ENCODE measurements at regions not wholly inside any gene's neighbourhood (a gene's known extent, or its start where the extent isn't known, plus 50 kb on each side); places are given as distances from the start of the nearest gene placed in this dataset.

GRCh38 chr2:15018814-15019213, 386.3 kb downstream of the LRATD1 start:
- no peaks in the 10 kb centered on the region for H3K4me1 ChIP-seq (ENCODE audit: control insufficient read depth in 4 of 4, insufficient read depth in 4 of 4, low read length in 3 of 4)
- no peak overlapping the region for H3K4me3 ChIP-seq (ENCODE audit: low read depth in 1 of 3, low read length in 3 of 3)
- H3K9ac ChIP-seq (ENCODE audit: low read depth in 1 of 2, low read length in 2 of 2): no peak overlapping the region
- WGBS: 56% methylated on average over 1 of the region's 1 CpG
- no peak overlapping the region for H3K27ac ChIP-seq (ENCODE audit: low read depth in 1 of 2, low read length in 2 of 2)
- no peaks in the 10 kb centered on the region for H3K36me3 ChIP-seq (ENCODE audit: control insufficient read depth in 4 of 4, insufficient read depth in 3 of 4, low read depth in 1 of 4, low read length in 3 of 4)
- TF ChIP-seq HNF4G (IDR thresholded peaks at IDR 0.05) (no peak), EGR1 (IDR thresholded peaks at IDR 0.05; ENCODE audit: low read depth in 2 of 2) (no peak), YY1 (IDR thresholded peaks at IDR 0.05) (no peak), RAD21 (IDR thresholded peaks at IDR 0.05) (no peak), HNF4A (conservative IDR thresholded peaks at IDR 0.05) (no peak), FOXA1 (IDR thresholded peaks at IDR 0.05) (no peak), JUND (IDR thresholded peaks at IDR 0.05) (no peak), RXRA (IDR thresholded peaks at IDR 0.05) (no peak), GABPA (IDR thresholded peaks at IDR 0.05 in 1 of 2, conservative IDR thresholded peaks at IDR 0.05 in 1 of 2) (no peak), SP1 (IDR thresholded peaks at IDR 0.05) (no peak), NR2F2 (IDR thresholded peaks at IDR 0.05) (no peak)
- TF ChIP-seq, protein P1, sequence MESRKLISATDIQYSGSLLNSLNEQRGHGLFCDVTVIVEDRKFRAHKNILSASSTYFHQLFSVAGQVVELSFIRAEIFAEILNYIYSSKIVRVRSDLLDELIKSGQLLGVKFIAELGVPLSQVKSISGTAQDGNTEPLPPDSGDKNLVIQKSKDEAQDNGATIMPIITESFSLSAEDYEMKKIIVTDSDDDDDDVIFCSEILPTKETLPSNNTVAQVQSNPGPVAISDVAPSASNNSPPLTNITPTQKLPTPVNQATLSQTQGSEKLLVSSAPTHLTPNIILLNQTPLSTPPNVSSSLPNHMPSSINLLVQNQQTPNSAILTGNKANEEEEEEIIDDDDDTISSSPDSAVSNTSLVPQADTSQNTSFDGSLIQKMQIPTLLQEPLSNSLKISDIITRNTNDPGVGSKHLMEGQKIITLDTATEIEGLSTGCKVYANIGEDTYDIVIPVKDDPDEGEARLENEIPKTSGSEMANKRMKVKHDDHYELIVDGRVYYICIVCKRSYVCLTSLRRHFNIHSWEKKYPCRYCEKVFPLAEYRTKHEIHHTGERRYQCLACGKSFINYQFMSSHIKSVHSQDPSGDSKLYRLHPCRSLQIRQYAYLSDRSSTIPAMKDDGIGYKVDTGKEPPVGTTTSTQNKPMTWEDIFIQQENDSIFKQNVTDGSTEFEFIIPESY (IDR thresholded peaks at IDR 0.05): no peak
- TF ChIP-seq, protein P2, sequence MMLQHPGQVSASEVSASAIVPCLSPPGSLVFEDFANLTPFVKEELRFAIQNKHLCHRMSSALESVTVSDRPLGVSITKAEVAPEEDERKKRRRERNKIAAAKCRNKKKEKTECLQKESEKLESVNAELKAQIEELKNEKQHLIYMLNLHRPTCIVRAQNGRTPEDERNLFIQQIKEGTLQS (IDR thresholded peaks at IDR 0.05): no peak
- H3K27me3 ChIP-seq (ENCODE audit: control insufficient read depth in 4 of 4, insufficient read depth in 4 of 4, low read length in 3 of 4): no peaks in the 10 kb centered on the region
- H3K9me3 ChIP-seq (ENCODE audit: control insufficient read depth in 4 of 4, low read length in 3 of 4): no peaks in the 10 kb centered on the region
- DNase-seq (ENCODE audit: low spot score): no peak

GRCh38 chr2:15023221-15023620, 390.7 kb downstream of the LRATD1 start:
- Histone ChIP-seq H3K9ac (ENCODE audit: low read depth in 1 of 2, low read length in 2 of 2) (no peak overlapping the region), H3K36me3 (ENCODE audit: control insufficient read depth in 4 of 4, insufficient read depth in 3 of 4, low read depth in 1 of 4, low read length in 3 of 4) (no peaks in the 10 kb centered on the region), H3K27ac (ENCODE audit: low read depth in 1 of 2, low read length in 2 of 2) (no peak overlapping the region), H3K9me3 (ENCODE audit: control insufficient read depth in 4 of 4, low read length in 3 of 4) (no peaks in the 10 kb centered on the region), H3K4me3 (ENCODE audit: low read depth in 1 of 3, low read length in 3 of 3) (no peak overlapping the region), H3K27me3 (ENCODE audit: control insufficient read depth in 4 of 4, insufficient read depth in 4 of 4, low read length in 3 of 4) (no peaks in the 10 kb centered on the region), H3K4me1 (ENCODE audit: control insufficient read depth in 4 of 4, insufficient read depth in 4 of 4, low read length in 3 of 4) (no peaks in the 10 kb centered on the region)
- TF ChIP-seq YY1 (IDR thresholded peaks at IDR 0.05): no peak
- no peak for TF ChIP-seq TAF1 (conservative IDR thresholded peaks at IDR 0.05)
- TF ChIP-seq GABPA (IDR thresholded peaks at IDR 0.05 in 1 of 2, conservative IDR thresholded peaks at IDR 0.05 in 1 of 2): no peak
- TF ChIP-seq FOXA1 (IDR thresholded peaks at IDR 0.05): no peak
- TF ChIP-seq, protein P1 (IDR thresholded peaks at IDR 0.05): no peak
- TF ChIP-seq RXRA (IDR thresholded peaks at IDR 0.05): no peak
- no peak for TF ChIP-seq HNF4G (IDR thresholded peaks at IDR 0.05)
- TF ChIP-seq, protein P3, sequence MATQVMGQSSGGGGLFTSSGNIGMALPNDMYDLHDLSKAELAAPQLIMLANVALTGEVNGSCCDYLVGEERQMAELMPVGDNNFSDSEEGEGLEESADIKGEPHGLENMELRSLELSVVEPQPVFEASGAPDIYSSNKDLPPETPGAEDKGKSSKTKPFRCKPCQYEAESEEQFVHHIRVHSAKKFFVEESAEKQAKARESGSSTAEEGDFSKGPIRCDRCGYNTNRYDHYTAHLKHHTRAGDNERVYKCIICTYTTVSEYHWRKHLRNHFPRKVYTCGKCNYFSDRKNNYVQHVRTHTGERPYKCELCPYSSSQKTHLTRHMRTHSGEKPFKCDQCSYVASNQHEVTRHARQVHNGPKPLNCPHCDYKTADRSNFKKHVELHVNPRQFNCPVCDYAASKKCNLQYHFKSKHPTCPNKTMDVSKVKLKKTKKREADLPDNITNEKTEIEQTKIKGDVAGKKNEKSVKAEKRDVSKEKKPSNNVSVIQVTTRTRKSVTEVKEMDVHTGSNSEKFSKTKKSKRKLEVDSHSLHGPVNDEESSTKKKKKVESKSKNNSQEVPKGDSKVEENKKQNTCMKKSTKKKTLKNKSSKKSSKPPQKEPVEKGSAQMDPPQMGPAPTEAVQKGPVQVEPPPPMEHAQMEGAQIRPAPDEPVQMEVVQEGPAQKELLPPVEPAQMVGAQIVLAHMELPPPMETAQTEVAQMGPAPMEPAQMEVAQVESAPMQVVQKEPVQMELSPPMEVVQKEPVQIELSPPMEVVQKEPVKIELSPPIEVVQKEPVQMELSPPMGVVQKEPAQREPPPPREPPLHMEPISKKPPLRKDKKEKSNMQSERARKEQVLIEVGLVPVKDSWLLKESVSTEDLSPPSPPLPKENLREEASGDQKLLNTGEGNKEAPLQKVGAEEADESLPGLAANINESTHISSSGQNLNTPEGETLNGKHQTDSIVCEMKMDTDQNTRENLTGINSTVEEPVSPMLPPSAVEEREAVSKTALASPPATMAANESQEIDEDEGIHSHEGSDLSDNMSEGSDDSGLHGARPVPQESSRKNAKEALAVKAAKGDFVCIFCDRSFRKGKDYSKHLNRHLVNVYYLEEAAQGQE (IDR thresholded peaks at IDR 0.05): no peak
- TF ChIP-seq, protein P4, sequence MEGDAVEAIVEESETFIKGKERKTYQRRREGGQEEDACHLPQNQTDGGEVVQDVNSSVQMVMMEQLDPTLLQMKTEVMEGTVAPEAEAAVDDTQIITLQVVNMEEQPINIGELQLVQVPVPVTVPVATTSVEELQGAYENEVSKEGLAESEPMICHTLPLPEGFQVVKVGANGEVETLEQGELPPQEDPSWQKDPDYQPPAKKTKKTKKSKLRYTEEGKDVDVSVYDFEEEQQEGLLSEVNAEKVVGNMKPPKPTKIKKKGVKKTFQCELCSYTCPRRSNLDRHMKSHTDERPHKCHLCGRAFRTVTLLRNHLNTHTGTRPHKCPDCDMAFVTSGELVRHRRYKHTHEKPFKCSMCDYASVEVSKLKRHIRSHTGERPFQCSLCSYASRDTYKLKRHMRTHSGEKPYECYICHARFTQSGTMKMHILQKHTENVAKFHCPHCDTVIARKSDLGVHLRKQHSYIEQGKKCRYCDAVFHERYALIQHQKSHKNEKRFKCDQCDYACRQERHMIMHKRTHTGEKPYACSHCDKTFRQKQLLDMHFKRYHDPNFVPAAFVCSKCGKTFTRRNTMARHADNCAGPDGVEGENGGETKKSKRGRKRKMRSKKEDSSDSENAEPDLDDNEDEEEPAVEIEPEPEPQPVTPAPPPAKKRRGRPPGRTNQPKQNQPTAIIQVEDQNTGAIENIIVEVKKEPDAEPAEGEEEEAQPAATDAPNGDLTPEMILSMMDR (IDR thresholded peaks at IDR 0.05; ENCODE audit: low read depth, low read length, missing input control): no peak
- TF ChIP-seq NR2F2 (IDR thresholded peaks at IDR 0.05): no peak
- no peak for TF ChIP-seq HNF4A (conservative IDR thresholded peaks at IDR 0.05)
- no peak for TF ChIP-seq MAX (IDR thresholded peaks at IDR 0.05)
- TF ChIP-seq JUND (IDR thresholded peaks at IDR 0.05): no peak
- WGBS: 73% methylated on average over 1 of the region's 1 CpG
- DNase-seq (ENCODE audit: low spot score): no peak

All from liver (tissue), 8 donors.